Endodermal cell (in vitro differentiated cells): ENCODE measurements at regions not wholly inside any gene's neighbourhood (a gene's known extent, or its start where the extent isn't known, plus 50 kb on each side); places are given as distances from the start of the nearest gene placed in this dataset.

Experiments
- DNase-seq: peaks from one replicate; pipeline ENCODE4 v3.0.0-alpha.2; 2017
- H3K27ac ChIP-seq: 2 replicates; pipeline ENCODE4 v1.5.1; 2013; ENCODE audit warnings: mild to moderate bottlenecking, low read depth, low read length, moderate library complexity
- H3K27me3 ChIP-seq: 2 replicates; pipeline ENCODE4 v1.6.1; 2013; ENCODE audit warnings: mild to moderate bottlenecking, low read length, moderate library complexity; ENCODE audit not compliant: insufficient read depth, control insufficient read depth, poor library complexity, severe bottlenecking
- H3K36me3 ChIP-seq: 2 replicates; pipeline ENCODE4 v1.7.0; 2013; ENCODE audit warnings: mild to moderate bottlenecking, low read length, moderate library complexity; ENCODE audit not compliant: control insufficient read depth, insufficient read depth
- H3K4me1 ChIP-seq: one replicate; pipeline ENCODE4 v1.7.0; 2013; ENCODE audit warnings: low read length; ENCODE audit not compliant: control insufficient read depth, insufficient read depth
- H3K4me3 ChIP-seq: 2 replicates; pipeline ENCODE4 v1.5.1; 2013; ENCODE audit warnings: mild to moderate bottlenecking, low read length, moderate library complexity
- H3K9ac ChIP-seq: 2 replicates; pipeline ENCODE4 v1.6.1; 2013; ENCODE audit warnings: mild to moderate bottlenecking, low read length, moderate library complexity; ENCODE audit not compliant: poor library complexity, severe bottlenecking; ENCODE audit errors: extremely low read depth
- H3K9me3 ChIP-seq: 2 replicates; pipeline ENCODE4 v1.6.1; 2013; ENCODE audit warnings: mild to moderate bottlenecking, low read length, moderate library complexity; ENCODE audit not compliant: control insufficient read depth
- H3K27ac Mint-ChIP-seq: 2 replicates; pipeline ENCODE4 v1.8.0; 2020; ENCODE audit warnings: mixed read lengths
- H3K27me3 Mint-ChIP-seq: 2 replicates; pipeline ENCODE4 v1.8.0; 2021; ENCODE audit warnings: mild to moderate bottlenecking, mixed read lengths; ENCODE audit not compliant: insufficient read depth
- H3K36me3 Mint-ChIP-seq: 2 replicates; pipeline ENCODE4 v1.8.0; 2020; ENCODE audit warnings: low read depth, mixed read lengths
- H3K4me1 Mint-ChIP-seq: 2 replicates; pipeline ENCODE4 v1.8.0; 2020; ENCODE audit warnings: mixed read lengths
- H3K4me3 Mint-ChIP-seq: 2 replicates; pipeline ENCODE4 v1.8.0; 2020; ENCODE audit warnings: mild to moderate bottlenecking, moderate library complexity, mixed read lengths
- H3K9me3 Mint-ChIP-seq: 2 replicates; pipeline ENCODE4 v1.8.0; 2020; ENCODE audit warnings: mild to moderate bottlenecking, mixed read lengths
- WGBS, 2 experiments: methylation state at CpG; one replicate each; pipeline versions ENCODE4 v1.1.5 to v1.1.7; 2013; ENCODE audit warnings: missing lambda C conversion rate in 2 of 2, mixed read lengths in 1 of 2; ENCODE audit not compliant: insufficient coverage in 1 of 2, insufficient read length in 1 of 2; 5-methylcytosine and 5-hydroxymethylcytosine counted together
- TF ChIP-seq, protein P1 (sequence below): fragments of 200-600 bp; sonication (generic); conservative IDR thresholded peaks from 2 replicates; pipeline ENCODE4 v1.5.0; 2021; ENCODE audit warnings: antibody characterized with exemption, mild to moderate bottlenecking

DNA sequence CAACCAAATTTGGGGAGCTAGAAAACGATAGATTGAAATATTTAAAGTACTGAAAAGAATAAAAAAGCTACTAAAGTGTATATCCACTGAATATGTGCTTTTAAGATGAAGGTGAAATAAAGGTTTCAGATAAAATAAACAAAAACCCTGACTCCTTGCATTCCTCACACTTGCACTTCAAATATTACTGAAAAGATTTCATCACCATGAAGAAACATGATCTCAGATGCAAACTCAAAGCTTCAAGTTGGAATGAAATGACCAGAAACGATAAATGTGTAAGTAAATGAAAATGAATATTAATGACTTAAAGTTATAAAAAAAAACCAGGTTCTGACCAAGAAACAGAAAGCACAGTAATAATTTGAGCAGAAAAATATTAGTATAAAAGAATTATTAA is 1246.0 kb upstream of the ACVR2A start:
- no peak for DNase-seq
- no peaks in the 10 kb centered on the region for H3K36me3 Mint-ChIP-seq

DNA sequence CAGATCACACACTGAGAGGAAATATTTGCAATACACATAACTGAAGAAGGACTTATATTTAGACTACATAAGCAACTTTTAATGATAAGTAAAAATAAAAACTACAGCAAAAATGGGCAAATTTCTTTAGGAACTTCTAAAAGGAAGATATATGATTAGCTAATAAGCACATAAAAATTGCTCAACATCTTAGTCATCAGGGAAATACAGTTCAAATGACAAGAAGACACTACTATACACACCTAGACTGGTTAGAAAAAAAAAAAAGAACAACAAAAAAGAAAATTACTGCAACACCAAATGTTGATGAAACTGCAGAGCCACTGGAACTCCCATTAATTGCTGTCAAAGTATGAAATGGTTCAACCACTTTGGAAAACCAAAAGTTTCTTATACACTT is 1247.5 kb upstream of the ACVR2A start:
- Histone ChIP-seq H3K9ac (no peak overlapping the region), H3K36me3 (no peaks in the 10 kb centered on the region), H3K27me3 (no peaks in the 10 kb centered on the region), H3K9me3 (no peaks in the 10 kb centered on the region), H3K4me1 (no peaks in the 10 kb centered on the region), H3K4me3 (no peak overlapping the region), H3K27ac (no peak overlapping the region)
- H3K4me3 Mint-ChIP-seq, result no peak overlapping the region
- TF ChIP-seq, protein P1, sequence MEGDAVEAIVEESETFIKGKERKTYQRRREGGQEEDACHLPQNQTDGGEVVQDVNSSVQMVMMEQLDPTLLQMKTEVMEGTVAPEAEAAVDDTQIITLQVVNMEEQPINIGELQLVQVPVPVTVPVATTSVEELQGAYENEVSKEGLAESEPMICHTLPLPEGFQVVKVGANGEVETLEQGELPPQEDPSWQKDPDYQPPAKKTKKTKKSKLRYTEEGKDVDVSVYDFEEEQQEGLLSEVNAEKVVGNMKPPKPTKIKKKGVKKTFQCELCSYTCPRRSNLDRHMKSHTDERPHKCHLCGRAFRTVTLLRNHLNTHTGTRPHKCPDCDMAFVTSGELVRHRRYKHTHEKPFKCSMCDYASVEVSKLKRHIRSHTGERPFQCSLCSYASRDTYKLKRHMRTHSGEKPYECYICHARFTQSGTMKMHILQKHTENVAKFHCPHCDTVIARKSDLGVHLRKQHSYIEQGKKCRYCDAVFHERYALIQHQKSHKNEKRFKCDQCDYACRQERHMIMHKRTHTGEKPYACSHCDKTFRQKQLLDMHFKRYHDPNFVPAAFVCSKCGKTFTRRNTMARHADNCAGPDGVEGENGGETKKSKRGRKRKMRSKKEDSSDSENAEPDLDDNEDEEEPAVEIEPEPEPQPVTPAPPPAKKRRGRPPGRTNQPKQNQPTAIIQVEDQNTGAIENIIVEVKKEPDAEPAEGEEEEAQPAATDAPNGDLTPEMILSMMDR, result no peak
- H3K27ac Mint-ChIP-seq, result no peak overlapping the region
- peaks cover 5% of the 10 kb centered on the region for H3K9me3 Mint-ChIP-seq
- no peak for DNase-seq
- no peaks in the 10 kb centered on the region for H3K36me3 Mint-ChIP-seq
- no peaks in the 10 kb centered on the region for H3K27me3 Mint-ChIP-seq
- no peaks in the 10 kb centered on the region for H3K4me1 Mint-ChIP-seq

More for the DNA sequence above, 1246.0 kb upstream of the ACVR2A start:
- Mint-ChIP-seq H3K9me3 (peaks cover 5% of the 10 kb centered on the region), H3K4me1 (no peaks in the 10 kb centered on the region), H3K27ac (no peak overlapping the region), H3K27me3 (no peaks in the 10 kb centered on the region), H3K4me3 (no peak overlapping the region)
- TF ChIP-seq, protein P1, result no peak
- H3K36me3 ChIP-seq, result no peaks in the 10 kb centered on the region
- H3K4me1 ChIP-seq, result no peaks in the 10 kb centered on the region
- H3K4me3 ChIP-seq, result no peak overlapping the region
- H3K9me3 ChIP-seq, result no peaks in the 10 kb centered on the region
- 57 to 91% methylated on average over 1 to 2 of the region's 2 CpGs for WGBS, 2 experiments
- H3K27ac ChIP-seq, result no peak overlapping the region
- no peaks in the 10 kb centered on the region for H3K27me3 ChIP-seq
- no peak overlapping the region for H3K9ac ChIP-seq

DNA sequence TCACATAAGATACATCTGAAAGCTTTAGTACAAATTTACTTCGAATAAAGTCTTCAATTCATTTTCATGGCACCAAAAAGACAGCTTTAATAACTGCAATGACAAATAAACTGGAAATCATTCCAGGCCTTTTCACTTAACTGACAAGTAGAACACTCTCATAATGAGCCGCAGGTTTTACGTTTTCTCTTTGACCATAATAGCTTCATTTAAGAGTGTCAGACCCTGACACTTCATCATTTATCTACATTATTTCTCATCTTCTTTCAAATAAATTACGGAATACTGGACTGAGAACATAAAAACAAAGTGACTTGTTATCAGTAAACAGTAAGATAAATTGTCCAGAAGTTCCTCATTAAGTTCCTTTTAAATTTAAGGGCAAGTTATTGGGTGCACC is 1252.9 kb upstream of the ACVR2A start:
- H3K4me1 Mint-ChIP-seq, result no peaks in the 10 kb centered on the region
- H3K27ac Mint-ChIP-seq, result no peak overlapping the region
- H3K27me3 ChIP-seq, result no peaks in the 10 kb centered on the region
- no peak overlapping the region for H3K27ac ChIP-seq
- 94% methylated on average over 3 to 4 of the region's 4 CpGs for WGBS, 2 experiments
- TF ChIP-seq, protein P1, result no peak
- no peaks in the 10 kb centered on the region for H3K4me1 ChIP-seq
- H3K36me3 ChIP-seq, result no peaks in the 10 kb centered on the region
- H3K9me3 ChIP-seq, result no peaks in the 10 kb centered on the region
- H3K36me3 Mint-ChIP-seq, result no peaks in the 10 kb centered on the region
- no peak overlapping the region for H3K4me3 ChIP-seq
- H3K27me3 Mint-ChIP-seq, result peaks cover 2% of the 10 kb centered on the region
- no peak overlapping the region for H3K4me3 Mint-ChIP-seq
- no peak overlapping the region for H3K9ac ChIP-seq
- peaks cover 11% of the 10 kb centered on the region for H3K9me3 Mint-ChIP-seq
- no peak for DNase-seq
